Fibroblast of lung (primary cell): ENCODE measurements at regions not wholly inside any gene's neighbourhood (a gene's known extent, or its start where the extent isn't known, plus 50 kb on each side); places are given as distances from the start of the nearest gene placed in this dataset.

ENCODE experiments used
- EZH2 ChIP-seq: IDR thresholded peaks from 2 replicates; pipeline ENCODE4 v1.5.1; 2012; ENCODE audit warnings: low read length, control low read depth, mild to moderate bottlenecking; ENCODE audit errors: missing control alignments
- TF ChIP-seq, protein P1 (sequence below), 2 donors: IDR thresholded peaks in 1 of 2; conservative IDR thresholded peaks in 1 of 2; 1 replicate in 1 of 2; 2 replicates in 1 of 2; pipeline ENCODE4 v1.5.1; 2011 to 2012; ENCODE audit warnings: low read length in 2 of 2, control low read depth in 1 of 2, inconsistent platforms in 1 of 2, low read depth in 1 of 2, mild to moderate bottlenecking in 1 of 2

DNA sequence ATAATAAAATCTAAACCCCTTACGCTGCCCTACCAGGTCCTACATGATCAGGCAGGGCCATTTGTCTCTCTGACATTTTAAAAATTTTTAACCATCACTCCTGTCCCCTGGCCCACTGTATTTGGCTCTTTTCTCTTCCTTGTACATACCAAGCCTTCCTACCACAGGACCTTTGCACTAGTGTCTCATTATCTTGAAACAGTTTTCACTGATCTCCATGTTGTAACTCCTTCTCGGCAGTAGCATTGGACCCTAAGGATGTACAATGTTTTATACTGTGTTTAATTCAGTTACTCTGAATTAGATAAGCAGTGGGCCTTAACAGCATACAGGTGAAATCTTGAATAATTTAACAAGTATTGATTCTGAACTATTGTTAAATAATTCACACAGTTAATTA lies 330.7 kb downstream of the UTRN start:
- TF ChIP-seq, protein P1, sequence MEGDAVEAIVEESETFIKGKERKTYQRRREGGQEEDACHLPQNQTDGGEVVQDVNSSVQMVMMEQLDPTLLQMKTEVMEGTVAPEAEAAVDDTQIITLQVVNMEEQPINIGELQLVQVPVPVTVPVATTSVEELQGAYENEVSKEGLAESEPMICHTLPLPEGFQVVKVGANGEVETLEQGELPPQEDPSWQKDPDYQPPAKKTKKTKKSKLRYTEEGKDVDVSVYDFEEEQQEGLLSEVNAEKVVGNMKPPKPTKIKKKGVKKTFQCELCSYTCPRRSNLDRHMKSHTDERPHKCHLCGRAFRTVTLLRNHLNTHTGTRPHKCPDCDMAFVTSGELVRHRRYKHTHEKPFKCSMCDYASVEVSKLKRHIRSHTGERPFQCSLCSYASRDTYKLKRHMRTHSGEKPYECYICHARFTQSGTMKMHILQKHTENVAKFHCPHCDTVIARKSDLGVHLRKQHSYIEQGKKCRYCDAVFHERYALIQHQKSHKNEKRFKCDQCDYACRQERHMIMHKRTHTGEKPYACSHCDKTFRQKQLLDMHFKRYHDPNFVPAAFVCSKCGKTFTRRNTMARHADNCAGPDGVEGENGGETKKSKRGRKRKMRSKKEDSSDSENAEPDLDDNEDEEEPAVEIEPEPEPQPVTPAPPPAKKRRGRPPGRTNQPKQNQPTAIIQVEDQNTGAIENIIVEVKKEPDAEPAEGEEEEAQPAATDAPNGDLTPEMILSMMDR (conservative IDR thresholded peaks at IDR 0.05 in 1 of 2, IDR thresholded peaks at IDR 0.05 in 1 of 2; ENCODE audit: low read depth in 1 of 2, low read length in 2 of 2) = no peak
- TF ChIP-seq EZH2 = no peak
